Vagina (tissue), 2 donors: ENCODE measurements at regions not wholly inside any gene's neighbourhood (a gene's known extent, or its start where the extent isn't known, plus 50 kb on each side); places are given as distances from the start of the nearest gene placed in this dataset.

Experiments
- DNase-seq, 2 donors: peaks; one replicate each; pipeline ENCODE4 v3.0.0-alpha.2; 2017; ENCODE audit errors: extremely low spot score in 2 of 2
- H3K27ac ChIP-seq: fragments of 200-600 bp; sonication (generic); one replicate; pipeline ENCODE4 v1.5.1; 2019
- H3K27me3 ChIP-seq: fragments of 200-600 bp; sonication (generic); one replicate; pipeline ENCODE4 v1.5.1; 2019
- H3K36me3 ChIP-seq, 2 donors: fragments of 200-600 bp; sonication (generic); one replicate each; pipeline ENCODE4 v1.5.1; 2017 to 2019
- H3K4me1 ChIP-seq: fragments of 200-600 bp; sonication (generic); one replicate; pipeline ENCODE4 v1.5.1; 2019
- H3K4me3 ChIP-seq, 2 donors: fragments of 200-600 bp; sonication (generic); 1 replicate in 1 of 2; 2 replicates in 1 of 2; pipeline ENCODE4 v1.5.1; 2016 to 2019
- H3K9me3 ChIP-seq: fragments of 200-600 bp; sonication (generic); one replicate; pipeline ENCODE4 v1.5.1; 2019
- CTCF ChIP-seq, 3 experiments: fragments of 450-650 bp in 2 of 3; fragments of 200-600 bp in 1 of 3; sonication (generic) in 1 of 3; IDR thresholded peaks; one replicate each; pipeline ENCODE4 v1.5.1; 2017 to 2019; ENCODE audit warnings: antibody characterized with exemption in 3 of 3, mild to moderate bottlenecking in 2 of 3, moderate library complexity in 2 of 3
- POLR2A ChIP-seq, 2 donors: fragments of 450-650 bp; IDR thresholded peaks; one replicate each; pipeline ENCODE4 v1.6.1; 2017; ENCODE audit warnings: antibody characterized with exemption in 2 of 2, mild to moderate bottlenecking in 2 of 2, moderate library complexity in 2 of 2
- POLR2AphosphoS5 ChIP-seq, 2 donors: sonication (generic); formaldehyde crosslinking; IDR thresholded peaks; one replicate each; pipeline ENCODE4 v1.9.0; 2017; ENCODE audit warnings: antibody characterized with exemption in 2 of 2, mild to moderate bottlenecking in 2 of 2, low read depth in 1 of 2; ENCODE audit not compliant: insufficient read depth in 1 of 2
- intact Hi-C: fragments of 100-400 bp; cut with DNase I; formaldehyde crosslinking; loops from one replicate; pipeline ENCODE4 v1.15.1; 2023

GRCh38 chr6:56005426-56005825 lies 130.0 kb upstream of the BMP5 start:
- Histone ChIP-seq H3K4me3 (no peak overlapping the region), H3K27me3 (no peaks in the 10 kb centered on the region), H3K36me3 (no peaks in the 10 kb centered on the region), H3K27ac (no peak overlapping the region), H3K9me3 (no peaks in the 10 kb centered on the region), H3K4me1 (no peaks in the 10 kb centered on the region)
- DNase-seq = no peak
- no peak for TF ChIP-seq CTCF (IDR thresholded peaks at IDR 0.05)
- no peak for TF ChIP-seq POLR2AphosphoS5 (IDR thresholded peaks at IDR 0.05; ENCODE audit: insufficient read depth in 1 of 2, low read depth in 1 of 2)
- TF ChIP-seq POLR2A (IDR thresholded peaks at IDR 0.05) = no peak
- intact Hi-C loops = no loop called here

GRCh38 chr6:56004426-56004825 lies 129.0 kb upstream of the BMP5 start:
- no peaks in the 10 kb centered on the region for H3K4me1 ChIP-seq
- H3K9me3 ChIP-seq = no peaks in the 10 kb centered on the region
- intact Hi-C loops = no loop called here
- no peak for TF ChIP-seq POLR2AphosphoS5 (IDR thresholded peaks at IDR 0.05; ENCODE audit: insufficient read depth in 1 of 2, low read depth in 1 of 2)
- no peak for TF ChIP-seq CTCF (IDR thresholded peaks at IDR 0.05)
- TF ChIP-seq POLR2A (IDR thresholded peaks at IDR 0.05) = no peak
- no peak overlapping the region for H3K4me3 ChIP-seq
- H3K36me3 ChIP-seq = no peaks in the 10 kb centered on the region
- no peak overlapping the region for H3K27ac ChIP-seq
- no peak for DNase-seq
- no peaks in the 10 kb centered on the region for H3K27me3 ChIP-seq

- H3K27me3 ChIP-seq = no peaks in the 10 kb centered on the region
- H3K36me3 ChIP-seq = no peaks in the 10 kb centered on the region
- no peak overlapping the region for H3K27ac ChIP-seq
- intact Hi-C loops = no loop called here
- H3K4me3 ChIP-seq = no peak overlapping the region
- H3K4me1 ChIP-seq = no peaks in the 10 kb centered on the region
- TF ChIP-seq POLR2A (IDR thresholded peaks at IDR 0.05) (no peak), CTCF (IDR thresholded peaks at IDR 0.05) (no peak), POLR2AphosphoS5 (IDR thresholded peaks at IDR 0.05; ENCODE audit: insufficient read depth in 1 of 2, low read depth in 1 of 2) (no peak)
- no peaks in the 10 kb centered on the region for H3K9me3 ChIP-seq
- no peak for DNase-seq
These were observed 128.2 kb upstream of the BMP5 start for GRCh38 chr6:56003616-56004015.

- DNase-seq = no peak
- intact Hi-C loops = no loop called here
- Histone ChIP-seq H3K9me3 (no peaks in the 10 kb centered on the region), H3K4me3 (no peak overlapping the region), H3K36me3 (no peaks in the 10 kb centered on the region), H3K27me3 (no peaks in the 10 kb centered on the region), H3K4me1 (no peaks in the 10 kb centered on the region), H3K27ac (no peak overlapping the region)
- TF ChIP-seq POLR2AphosphoS5 (IDR thresholded peaks at IDR 0.05; ENCODE audit: insufficient read depth in 1 of 2, low read depth in 1 of 2) (no peak), POLR2A (IDR thresholded peaks at IDR 0.05) (no peak), CTCF (IDR thresholded peaks at IDR 0.05) (no peak)
These were observed 126.9 kb upstream of the BMP5 start for GRCh38 chr6:56002336-56002735.

GRCh38 chr6:55998576-55998975 lies 123.2 kb upstream of the BMP5 start:
- Histone ChIP-seq H3K36me3 (no peaks in the 10 kb centered on the region), H3K9me3 (no peaks in the 10 kb centered on the region), H3K4me1 (no peaks in the 10 kb centered on the region), H3K27ac (no peak overlapping the region), H3K27me3 (no peaks in the 10 kb centered on the region), H3K4me3 (no peak overlapping the region)
- no peak for TF ChIP-seq POLR2AphosphoS5 (IDR thresholded peaks at IDR 0.05; ENCODE audit: insufficient read depth in 1 of 2, low read depth in 1 of 2)
- no peak for TF ChIP-seq POLR2A (IDR thresholded peaks at IDR 0.05)
- TF ChIP-seq CTCF (IDR thresholded peaks at IDR 0.05) = no peak
- no peak for DNase-seq
- intact Hi-C loops = no loop called here
